ENCODE measurements at regions not wholly inside any gene's neighbourhood (a gene's known extent, or its start where the extent isn't known, plus 50 kb on each side); places are given as distances from the start of the nearest gene placed in this dataset.

- TF ChIP-seq CTCF (IDR thresholded peaks at IDR 0.05) (no peak), POLR2A (IDR thresholded peaks at IDR 0.05) (no peak), EP300 (IDR thresholded peaks at IDR 0.05) (no peak)
These were observed 67.1 kb downstream of the MAIP1 start for GRCh38 chr2:200022511-200022910.

Measured in tibial nerve (tissue), 4 donors.